Stimulated activated CD4-positive, alpha-beta T cell treated with anti-CD3 and anti-CD28 coated beads, Interleukin-4, amount 100 ng/mL, for 4 hours (primary cell): ENCODE measurements at regions not wholly inside any gene's neighbourhood (a gene's known extent, or its start where the extent isn't known, plus 50 kb on each side); places are given as distances from the start of the nearest gene placed in this dataset.
A peak's percentile ranks its signal among the peaks of the same experiment; 100 is the strongest.

ENCODE experiments used
- DNase-seq, 2 experiments: peaks; one replicate each; pipeline ENCODE4 v3.0.0-alpha.2; 2020

GRCh38 chr3:72355168-72355567, 493.1 kb downstream of the SHQ1 start:
- no peak for DNase-seq

GRCh38 chr3:72354486-72354885, 493.8 kb downstream of the SHQ1 start:
- no peak for DNase-seq

DNA sequence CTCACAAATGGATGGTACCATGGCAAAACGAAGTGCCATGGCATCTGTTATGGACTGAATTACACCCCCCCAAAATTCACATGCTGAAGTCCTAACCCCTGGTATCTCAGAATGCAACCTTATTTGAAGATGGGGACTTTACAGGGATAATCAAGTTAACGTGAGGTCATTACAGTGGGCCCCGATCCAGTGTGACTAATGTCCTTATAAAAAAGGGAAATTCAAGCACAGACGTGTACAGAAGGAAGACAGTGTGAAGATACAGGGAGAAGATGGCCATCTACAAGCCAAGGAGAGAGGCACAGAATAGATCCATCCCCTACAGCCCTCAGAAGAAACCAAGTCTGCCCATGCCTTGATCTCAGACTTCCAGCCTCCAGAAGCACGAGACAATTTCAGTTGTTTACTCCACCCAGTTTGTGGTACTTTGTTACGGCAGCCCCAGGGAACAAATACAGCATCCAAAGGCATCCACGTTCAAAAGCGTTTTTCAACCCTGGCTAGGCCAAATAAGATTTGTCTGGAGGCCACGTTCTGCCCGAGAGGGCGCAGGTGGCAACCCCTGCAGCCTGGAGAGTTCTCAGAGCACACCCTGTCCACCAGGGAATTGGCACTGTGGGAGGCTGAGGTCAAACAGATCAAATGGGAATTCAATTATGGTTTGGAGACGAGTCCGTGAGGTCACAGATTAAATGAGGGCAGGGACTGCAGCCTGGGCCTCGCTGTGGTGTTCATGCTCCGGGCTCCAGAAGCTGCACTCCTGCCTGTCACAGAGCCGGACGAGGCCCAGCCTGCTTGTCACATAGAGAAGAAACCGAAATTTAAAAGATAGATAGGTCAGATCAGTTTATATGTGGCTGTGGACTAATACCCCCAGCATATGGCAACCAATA, 494.8 kb downstream of the SHQ1 start:
- no peak for DNase-seq

DNA sequence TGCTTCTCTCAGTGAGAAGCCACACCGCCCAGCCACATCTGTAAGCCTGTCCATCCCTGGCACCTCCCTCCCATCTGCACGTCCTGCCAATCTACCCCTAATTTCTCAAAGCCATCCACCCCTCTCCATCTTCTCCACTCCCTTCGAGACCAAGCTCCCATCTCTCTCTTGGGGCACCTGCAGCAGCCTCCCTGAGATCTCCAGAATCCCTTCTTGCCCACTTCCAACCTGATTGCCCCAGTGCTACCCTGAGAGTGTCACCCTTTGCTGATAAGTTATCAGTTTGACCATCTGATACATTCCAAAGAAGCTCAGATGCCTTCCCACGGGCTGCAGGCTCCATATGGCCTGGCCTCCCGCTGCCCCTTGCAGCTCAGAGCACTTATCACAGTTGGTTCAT, 496.1 kb downstream of the SHQ1 start:
- DNase-seq, result no peak

- DNase-seq, result no peak
Measured at GRCh38 chr3:72351536-72351935, 496.7 kb downstream of the SHQ1 start.

DNA sequence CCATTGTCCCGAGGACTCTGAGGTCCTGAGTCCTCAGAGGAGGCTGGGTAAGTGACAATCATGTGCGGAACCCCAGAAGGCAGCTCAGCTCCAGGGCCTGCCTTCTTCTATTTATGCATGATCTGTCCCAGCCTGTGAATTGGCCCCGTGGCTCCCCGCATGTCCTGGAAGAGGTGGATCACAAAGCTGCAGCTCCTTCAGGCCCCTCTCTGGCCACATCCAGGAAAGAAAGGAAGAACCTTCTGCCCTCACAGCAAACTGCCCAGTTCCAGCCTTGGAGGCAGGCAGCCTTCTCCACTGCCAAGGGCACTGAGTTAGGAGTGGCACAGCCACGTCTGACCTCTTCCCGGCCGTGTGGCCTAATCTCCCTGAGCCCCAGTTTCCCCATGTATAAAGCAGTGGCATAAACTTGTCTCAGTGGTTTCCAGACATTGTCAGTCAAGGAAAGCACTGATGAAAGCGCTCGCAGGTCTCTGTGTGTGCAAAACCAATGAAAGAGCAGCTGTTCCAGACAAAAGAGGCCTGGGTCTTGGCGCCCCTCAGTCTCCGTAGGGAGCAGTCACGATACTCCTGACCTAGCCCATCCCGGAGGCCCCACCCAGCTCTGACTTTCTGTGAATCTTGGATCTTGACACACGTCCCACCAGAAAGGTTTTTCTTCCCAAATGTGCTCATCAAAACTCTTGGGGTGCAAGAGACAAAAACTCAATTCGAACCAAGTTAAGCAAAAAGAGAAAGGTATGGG, 497.3 kb downstream of the SHQ1 start:
- no peak for DNase-seq

GRCh38 chr3:72348357-72348756, 499.9 kb downstream of the SHQ1 start:
- DNase-seq, result no peak

- DNase-seq, result peak; percentile 44 to 47
Measured at GRCh38 chr3:72347819-72348319, 500.4 kb downstream of the SHQ1 start.

- no peak for DNase-seq
Measured at GRCh38 chr3:72346526-72346926, 501.7 kb downstream of the SHQ1 start.

DNA sequence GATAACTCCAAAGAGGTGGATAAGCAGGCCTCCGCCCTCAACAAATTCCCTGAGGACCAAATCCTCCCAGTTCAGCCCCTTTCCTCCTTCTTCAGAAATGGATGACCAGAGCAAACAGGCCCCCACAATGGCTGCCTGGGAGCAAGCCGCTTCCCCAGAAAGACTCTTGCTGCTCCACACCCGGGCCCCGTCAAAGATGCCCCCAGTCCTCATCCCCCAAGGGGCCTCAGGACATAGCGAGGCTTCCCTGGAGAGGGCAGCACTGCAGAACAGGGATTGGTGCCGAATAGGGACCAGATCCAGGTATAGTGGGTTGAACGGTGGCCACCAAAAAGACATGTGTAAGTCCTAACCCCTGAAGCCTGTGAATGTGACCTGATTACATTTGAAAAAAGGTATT, 502.3 kb downstream of the SHQ1 start:
- no peak for DNase-seq

GRCh38 chr3:72345237-72345878, 502.9 kb downstream of the SHQ1 start:
- DNase-seq, result no peak

- DNase-seq, result no peak
Measured at GRCh38 chr3:72344647-72345046, 503.6 kb downstream of the SHQ1 start.

DNA sequence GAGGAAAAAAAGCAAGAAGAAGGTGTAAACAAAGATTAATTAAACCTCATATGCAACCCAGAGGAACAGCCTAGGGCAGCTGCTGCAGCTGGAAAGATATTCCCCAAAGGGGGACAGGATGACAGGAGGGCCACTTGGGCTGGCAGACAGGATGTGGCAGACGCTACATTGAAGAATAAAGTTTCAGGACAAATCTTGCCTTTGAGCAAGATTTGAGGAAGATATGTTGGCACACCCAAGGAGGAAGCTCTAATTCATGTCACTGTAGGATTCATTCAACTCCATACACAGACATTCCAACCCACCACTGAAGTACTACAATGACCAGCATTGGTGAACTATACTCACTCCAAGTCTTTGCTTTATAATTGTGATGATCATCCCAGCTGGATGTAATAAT, 504.0 kb downstream of the SHQ1 start:
- DNase-seq, result no peak

DNA sequence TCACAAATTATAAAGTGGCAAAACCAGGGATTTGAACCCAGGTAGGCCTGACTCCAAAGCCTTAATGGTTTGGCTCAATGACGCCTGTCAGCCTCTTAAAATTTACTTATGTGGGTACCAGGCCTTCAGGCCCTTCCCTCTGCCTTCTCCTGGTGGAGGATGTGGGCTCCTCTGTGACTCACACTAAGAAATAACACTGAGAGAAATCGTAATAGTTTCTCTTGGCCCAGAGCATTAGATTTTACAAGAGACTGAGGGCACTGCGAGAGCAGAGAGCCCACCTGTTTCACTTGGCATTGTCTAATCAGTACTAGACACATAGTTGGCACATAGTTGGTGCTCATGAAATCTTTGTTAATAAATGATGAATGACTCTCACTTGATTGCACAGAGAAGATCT, 505.2 kb downstream of the SHQ1 start:
- peak in 1 of 2 experiments; percentile 53 for DNase-seq

DNA sequence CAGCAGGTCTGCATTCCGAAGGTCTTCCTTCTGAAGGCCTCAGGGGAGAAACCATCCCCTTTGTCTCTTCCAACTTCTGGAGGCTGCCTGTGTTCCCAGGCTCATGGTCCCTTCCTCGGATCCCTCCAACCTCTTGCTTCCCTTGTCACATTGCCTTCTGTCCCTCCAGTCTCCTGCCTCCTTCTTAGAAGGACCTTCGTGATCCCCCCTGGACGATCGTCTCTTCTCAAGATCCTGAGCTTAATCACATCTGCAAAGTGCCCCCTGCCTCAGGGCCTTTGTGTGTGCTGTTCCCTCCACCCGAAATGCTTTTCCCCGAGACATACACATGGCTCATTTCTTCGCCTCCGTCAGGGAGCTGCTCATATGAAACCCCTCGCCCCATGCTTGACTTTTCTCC, 505.8 kb downstream of the SHQ1 start:
- no peak for DNase-seq

- no peak for DNase-seq
Measured at GRCh38 chr3:72341920-72342319, 506.3 kb downstream of the SHQ1 start.

- no peak for DNase-seq
Measured at GRCh38 chr3:72341380-72341770, 506.9 kb downstream of the SHQ1 start.

- no peak for DNase-seq
Measured at GRCh38 chr3:72340476-72341379, 507.5 kb downstream of the SHQ1 start.

GRCh38 chr3:72340056-72340455, 508.2 kb downstream of the SHQ1 start:
- no peak for DNase-seq

- no peak for DNase-seq
Measured at GRCh38 chr3:72339670-72340030, 508.6 kb downstream of the SHQ1 start.

DNA sequence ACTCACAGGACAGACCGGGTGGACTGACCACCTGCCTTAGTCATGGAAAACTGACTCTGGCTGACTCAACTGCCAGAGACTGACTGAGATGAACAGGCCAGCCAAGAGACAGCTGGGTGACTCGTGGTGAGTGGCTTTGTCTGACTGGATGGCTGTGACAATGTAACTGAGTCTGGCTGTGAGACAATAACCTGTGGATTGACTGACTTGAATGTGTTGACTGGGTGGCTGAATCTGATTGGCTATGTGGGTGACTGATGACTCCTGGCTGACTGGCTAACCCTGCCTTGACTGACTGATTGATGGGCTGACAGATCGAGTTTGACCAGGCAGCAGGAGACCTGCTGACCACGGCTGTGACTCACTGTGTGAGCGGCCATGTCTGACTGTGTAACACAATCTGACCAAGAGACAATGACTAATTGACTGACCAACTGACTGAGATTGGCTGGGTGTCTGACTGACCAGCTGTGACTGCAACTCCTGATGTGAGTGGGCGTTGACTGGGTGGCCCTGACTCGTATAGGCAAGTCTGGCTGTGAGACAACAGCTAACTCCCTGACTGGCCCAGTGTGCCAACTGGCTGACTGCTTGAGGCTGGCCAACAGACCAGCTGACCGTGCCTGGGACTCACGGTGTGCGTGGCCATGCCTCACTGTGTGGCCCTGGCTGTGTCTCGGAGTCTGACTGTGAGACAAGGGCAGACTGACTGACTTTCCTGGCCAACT, 509.1 kb downstream of the SHQ1 start:
- DNase-seq, result peak; percentile 54 to 85
